HG03354 (cell line): ENCODE measurements at regions not wholly inside any gene's neighbourhood (a gene's known extent, or its start where the extent isn't known, plus 50 kb on each side); places are given as distances from the start of the nearest gene placed in this dataset.
"Not testable (repeated sequence)": the region's sequence is repeated elsewhere in the genome, so short reads cannot be mapped to it uniquely, and the experiment has no call there.

Experiments used
- ATAC-seq: cut with Tn5 transposase; IDR thresholded peaks from one replicate; pipeline ENCODE4 v1.9.1; 2021; ENCODE audit warnings: mild to moderate bottlenecking; ENCODE audit not compliant: unreplicated experiment, poor library complexity, severe bottlenecking

DNA sequence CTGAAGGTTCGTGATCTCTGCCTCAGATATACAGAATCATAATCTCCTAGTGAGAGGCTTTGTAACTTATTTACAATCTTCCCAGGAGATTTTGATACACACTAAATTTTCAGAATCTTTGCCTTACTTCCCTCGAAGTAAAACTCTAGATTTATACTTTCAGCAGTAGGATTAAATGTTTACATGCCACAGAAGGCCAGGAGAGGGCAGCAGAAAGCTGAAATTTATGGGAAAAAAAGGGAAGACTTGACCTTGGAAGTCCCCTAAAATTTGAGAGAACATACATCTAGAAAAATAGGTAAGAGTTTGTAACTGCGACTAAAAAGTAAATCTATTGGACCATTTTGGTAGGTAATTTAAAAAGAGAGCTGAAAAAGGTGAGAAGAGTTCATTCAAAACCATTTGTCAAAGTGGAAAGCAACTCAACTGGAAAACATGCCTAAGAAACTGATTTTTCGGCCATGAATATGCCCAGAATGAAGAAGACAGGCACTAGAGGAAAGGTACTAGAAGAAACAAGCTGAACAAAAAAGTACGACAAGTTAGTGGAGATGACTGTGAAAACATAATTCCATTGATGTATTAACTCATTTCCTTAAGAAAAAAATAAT is 242.0 kb upstream of the MDGA2 start:
- ATAC-seq = no peak

- ATAC-seq = not testable (repeated sequence)
These were observed 225.7 kb upstream of the MDGA2 start for GRCh38 chr14:47901141-47901540.

GRCh38 chr14:47899685-47900084 is 224.3 kb upstream of the MDGA2 start:
- ATAC-seq = no peak

GRCh38 chr14:47874350-47874749 is 198.9 kb upstream of the MDGA2 start:
- no peak for ATAC-seq

- ATAC-seq = no peak
These were observed 197.2 kb upstream of the MDGA2 start for GRCh38 chr14:47872588-47872987.

DNA sequence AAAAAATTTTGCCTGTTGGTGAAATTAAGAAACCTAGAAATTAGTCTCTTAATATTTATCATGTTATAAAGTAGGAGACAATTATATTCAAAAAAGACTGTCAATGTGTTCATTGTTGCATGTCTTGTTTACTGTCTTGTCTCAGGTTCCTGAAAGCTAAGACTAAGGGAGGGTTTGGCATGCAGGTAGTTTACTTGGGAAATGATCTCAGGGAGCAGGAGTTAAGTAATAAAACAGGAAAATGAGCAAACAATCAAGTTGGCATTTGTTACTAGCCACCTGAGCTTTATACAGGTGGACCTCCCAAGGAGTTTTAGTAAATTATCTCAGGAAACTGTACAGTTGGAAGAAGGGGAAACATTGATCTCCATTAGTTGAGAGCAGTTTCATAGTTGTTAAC is 188.0 kb upstream of the MDGA2 start:
- ATAC-seq = no peak

- ATAC-seq = no peak
These were observed 182.2 kb upstream of the MDGA2 start for GRCh38 chr14:47857646-47858045.

GRCh38 chr14:47852278-47852677 is 176.9 kb upstream of the MDGA2 start:
- no peak for ATAC-seq

GRCh38 chr14:47846008-47846407 is 170.6 kb upstream of the MDGA2 start:
- ATAC-seq = no peak

DNA sequence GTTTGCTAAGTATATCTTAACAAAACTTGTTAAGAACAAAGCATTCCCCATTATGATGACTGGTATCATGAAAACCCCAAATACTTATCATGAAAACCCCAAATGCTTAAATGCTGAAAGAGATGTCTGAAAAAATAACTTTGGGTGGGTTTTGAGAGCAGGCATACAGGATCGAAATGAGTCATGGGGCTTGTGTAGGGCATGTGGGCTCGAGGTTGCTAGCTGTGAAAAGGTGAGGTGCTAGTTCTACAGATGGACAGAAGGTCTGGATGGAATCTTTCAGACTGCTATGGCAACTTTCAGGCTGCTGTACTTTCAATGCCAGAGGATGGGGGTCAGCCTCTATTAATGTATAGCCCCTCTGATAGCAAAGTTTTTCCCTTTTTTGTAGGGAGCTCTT is 167.8 kb upstream of the MDGA2 start:
- ATAC-seq = no peak

DNA sequence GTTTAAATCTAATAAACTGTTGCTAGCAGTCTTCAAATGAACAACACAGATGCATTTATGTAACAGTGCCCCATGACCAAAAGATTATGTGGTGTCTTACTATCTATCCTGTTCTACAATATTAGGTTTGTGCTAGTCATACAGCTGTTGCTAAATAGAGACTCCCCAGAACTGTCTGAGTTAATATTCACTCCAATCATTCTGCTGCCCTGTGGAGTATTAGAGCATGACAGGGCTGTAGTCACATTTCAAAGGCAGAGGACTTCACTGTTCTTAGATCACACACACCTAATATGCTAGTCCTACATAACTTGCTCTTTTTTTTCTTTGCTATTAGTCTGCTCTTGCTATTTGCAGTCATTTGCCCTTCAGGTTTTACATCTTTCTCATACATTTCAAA is 157.6 kb upstream of the MDGA2 start:
- no peak for ATAC-seq

GRCh38 chr14:47826809-47827208 is 151.4 kb upstream of the MDGA2 start:
- no peak for ATAC-seq

DNA sequence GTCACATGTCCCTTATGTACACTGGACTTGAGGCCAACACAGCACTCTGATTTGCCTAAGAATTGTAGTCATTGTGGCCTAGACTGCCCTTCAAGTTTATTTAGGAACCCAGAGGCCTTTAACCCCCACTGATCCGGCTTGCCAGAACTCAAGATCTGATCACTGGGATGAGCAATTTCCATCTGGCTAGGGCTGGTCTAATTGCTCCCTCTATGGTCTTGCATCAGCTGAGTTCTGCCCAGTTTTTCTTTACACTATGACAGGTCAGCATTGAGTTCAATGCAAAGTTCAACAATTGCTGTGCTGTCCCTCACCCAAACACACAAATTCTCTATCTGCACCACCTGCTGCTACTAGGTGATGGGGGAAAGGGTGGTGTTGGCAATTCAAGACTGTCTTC is 146.9 kb upstream of the MDGA2 start:
- ATAC-seq = no peak

- no peak for ATAC-seq
These were observed 145.7 kb upstream of the MDGA2 start for GRCh38 chr14:47821135-47821534.

GRCh38 chr14:47790477-47790876 is 115.1 kb upstream of the MDGA2 start:
- ATAC-seq = no peak

DNA sequence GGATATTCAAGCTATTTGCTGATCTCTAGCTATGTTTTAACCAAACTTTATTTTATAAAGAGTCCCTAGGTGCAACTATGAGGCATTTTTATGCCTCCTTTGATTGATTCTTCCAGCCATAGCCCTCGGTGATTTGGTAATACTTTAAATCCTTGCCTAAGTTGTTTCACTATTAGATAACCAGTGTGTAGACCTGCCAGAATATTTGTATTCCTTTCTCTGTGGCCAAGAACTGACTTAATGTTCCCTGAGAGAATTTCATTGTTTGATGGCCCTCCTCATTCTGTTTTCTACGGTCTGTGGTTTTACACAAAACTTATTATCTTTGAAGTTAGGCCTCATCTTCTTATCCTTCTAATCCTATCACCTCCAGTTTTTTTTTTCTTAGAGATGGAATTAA is 109.7 kb upstream of the MDGA2 start:
- no peak for ATAC-seq

- ATAC-seq = no peak
These were observed 103.2 kb upstream of the MDGA2 start for GRCh38 chr14:47778631-47779030.

DNA sequence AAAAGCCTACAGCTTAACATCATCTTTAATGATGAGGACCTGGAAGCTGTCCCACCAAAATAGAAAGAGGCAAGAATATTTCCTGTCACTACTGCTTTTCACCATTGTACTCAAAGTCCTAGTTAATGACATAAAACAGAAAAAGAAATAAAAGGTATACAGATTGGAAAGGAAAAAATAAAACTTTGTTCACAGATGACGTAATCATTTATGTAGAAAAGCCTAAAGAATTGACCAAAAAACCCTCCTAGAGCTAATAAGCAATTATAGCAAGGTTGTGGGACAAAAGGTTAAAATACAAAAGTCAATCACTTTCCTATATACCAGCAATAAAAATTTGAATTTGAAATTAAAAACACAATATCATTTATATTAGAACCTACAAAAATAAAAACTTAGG is 97.2 kb upstream of the MDGA2 start:
- ATAC-seq = no peak

DNA sequence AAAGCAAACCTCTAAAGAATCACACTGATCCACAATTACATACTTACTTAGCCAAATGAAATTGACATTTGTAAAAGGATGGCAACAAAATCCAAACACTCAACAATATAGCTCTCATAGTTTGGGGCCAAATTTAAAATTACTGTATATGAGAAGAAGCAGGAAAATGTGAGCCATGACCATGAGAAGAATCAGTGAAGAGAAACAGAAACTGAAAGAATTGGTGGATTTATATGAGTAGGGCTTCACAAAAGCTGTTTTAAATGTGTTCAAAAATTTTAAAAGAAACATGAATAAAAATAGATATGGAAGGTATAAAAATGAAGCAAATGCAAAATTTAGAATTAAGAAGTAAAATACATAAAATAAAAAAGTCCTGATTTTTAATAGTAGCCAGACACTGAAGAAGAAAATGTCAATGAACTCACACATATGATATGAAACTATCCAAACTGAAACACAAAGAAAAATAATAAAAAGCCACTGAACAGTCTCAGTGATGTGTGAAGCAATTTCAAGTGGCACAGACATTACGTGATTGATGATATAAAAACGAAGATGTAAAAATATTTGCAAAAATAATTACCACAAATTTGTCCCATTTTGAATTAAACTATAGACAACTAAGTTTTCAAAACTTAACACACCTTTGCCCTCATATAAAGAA is 87.9 kb upstream of the MDGA2 start:
- ATAC-seq = no peak

GRCh38 chr14:47746986-47747385 is 71.6 kb upstream of the MDGA2 start:
- no peak for ATAC-seq

GRCh38 chr14:47744155-47744554 is 68.8 kb upstream of the MDGA2 start:
- ATAC-seq = no peak

DNA sequence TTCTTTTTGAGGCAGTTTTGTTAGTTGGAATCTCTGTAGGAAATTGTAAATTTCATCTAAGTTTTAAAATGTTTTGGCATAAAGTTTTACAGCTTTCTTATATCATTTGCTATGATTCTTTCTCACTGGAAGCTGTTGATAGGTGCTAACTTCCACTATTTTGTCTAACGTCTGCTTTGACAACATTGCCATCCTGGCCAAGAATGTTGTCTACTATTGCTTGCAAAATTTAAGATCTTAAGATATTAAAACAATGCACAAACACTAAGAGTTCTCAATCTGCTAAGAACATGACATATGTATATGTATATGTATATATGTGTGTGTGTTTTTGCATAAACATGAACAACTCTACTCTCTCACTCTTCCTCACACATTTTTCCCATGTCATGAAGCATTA is 64.1 kb upstream of the MDGA2 start:
- ATAC-seq = no peak
